ENCODE measurements at regions not wholly inside any gene's neighbourhood (a gene's known extent, or its start where the extent isn't known, plus 50 kb on each side); places are given as distances from the start of the nearest gene placed in this dataset.

GRCh38 chr1:226461087-226461486 is 53.2 kb upstream of the PARP1 start:
- TF ChIP-seq FOXM1 (IDR thresholded peaks at IDR 0.05; ENCODE audit: borderline replicate concordance, low read depth) = no peak
- no peak for TF ChIP-seq EP300 (IDR thresholded peaks at IDR 0.05; ENCODE audit: borderline replicate concordance)
- no peak for TF ChIP-seq CREB1 (IDR thresholded peaks at IDR 0.05; ENCODE audit: low read depth)
- no peak for TF ChIP-seq MAX (IDR thresholded peaks at IDR 0.05)
- no peak for TF ChIP-seq TCF12 (IDR thresholded peaks at IDR 0.05; ENCODE audit: low read depth)
- TF ChIP-seq, protein P1, sequence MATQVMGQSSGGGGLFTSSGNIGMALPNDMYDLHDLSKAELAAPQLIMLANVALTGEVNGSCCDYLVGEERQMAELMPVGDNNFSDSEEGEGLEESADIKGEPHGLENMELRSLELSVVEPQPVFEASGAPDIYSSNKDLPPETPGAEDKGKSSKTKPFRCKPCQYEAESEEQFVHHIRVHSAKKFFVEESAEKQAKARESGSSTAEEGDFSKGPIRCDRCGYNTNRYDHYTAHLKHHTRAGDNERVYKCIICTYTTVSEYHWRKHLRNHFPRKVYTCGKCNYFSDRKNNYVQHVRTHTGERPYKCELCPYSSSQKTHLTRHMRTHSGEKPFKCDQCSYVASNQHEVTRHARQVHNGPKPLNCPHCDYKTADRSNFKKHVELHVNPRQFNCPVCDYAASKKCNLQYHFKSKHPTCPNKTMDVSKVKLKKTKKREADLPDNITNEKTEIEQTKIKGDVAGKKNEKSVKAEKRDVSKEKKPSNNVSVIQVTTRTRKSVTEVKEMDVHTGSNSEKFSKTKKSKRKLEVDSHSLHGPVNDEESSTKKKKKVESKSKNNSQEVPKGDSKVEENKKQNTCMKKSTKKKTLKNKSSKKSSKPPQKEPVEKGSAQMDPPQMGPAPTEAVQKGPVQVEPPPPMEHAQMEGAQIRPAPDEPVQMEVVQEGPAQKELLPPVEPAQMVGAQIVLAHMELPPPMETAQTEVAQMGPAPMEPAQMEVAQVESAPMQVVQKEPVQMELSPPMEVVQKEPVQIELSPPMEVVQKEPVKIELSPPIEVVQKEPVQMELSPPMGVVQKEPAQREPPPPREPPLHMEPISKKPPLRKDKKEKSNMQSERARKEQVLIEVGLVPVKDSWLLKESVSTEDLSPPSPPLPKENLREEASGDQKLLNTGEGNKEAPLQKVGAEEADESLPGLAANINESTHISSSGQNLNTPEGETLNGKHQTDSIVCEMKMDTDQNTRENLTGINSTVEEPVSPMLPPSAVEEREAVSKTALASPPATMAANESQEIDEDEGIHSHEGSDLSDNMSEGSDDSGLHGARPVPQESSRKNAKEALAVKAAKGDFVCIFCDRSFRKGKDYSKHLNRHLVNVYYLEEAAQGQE (IDR thresholded peaks at IDR 0.05; ENCODE audit: low read depth) = no peak
- no peak for TF ChIP-seq ZBTB7A (IDR thresholded peaks at IDR 0.05; ENCODE audit: low read depth)
- TF ChIP-seq TAF1 (IDR thresholded peaks at IDR 0.05; ENCODE audit: low read depth) = no peak
- TF ChIP-seq CEBPB (IDR thresholded peaks at IDR 0.05) = no peak
- no peak for TF ChIP-seq YY1 (IDR thresholded peaks at IDR 0.05; ENCODE audit: low read depth)
- no peak for TF ChIP-seq EGR1 (IDR thresholded peaks at IDR 0.05)

DNA sequence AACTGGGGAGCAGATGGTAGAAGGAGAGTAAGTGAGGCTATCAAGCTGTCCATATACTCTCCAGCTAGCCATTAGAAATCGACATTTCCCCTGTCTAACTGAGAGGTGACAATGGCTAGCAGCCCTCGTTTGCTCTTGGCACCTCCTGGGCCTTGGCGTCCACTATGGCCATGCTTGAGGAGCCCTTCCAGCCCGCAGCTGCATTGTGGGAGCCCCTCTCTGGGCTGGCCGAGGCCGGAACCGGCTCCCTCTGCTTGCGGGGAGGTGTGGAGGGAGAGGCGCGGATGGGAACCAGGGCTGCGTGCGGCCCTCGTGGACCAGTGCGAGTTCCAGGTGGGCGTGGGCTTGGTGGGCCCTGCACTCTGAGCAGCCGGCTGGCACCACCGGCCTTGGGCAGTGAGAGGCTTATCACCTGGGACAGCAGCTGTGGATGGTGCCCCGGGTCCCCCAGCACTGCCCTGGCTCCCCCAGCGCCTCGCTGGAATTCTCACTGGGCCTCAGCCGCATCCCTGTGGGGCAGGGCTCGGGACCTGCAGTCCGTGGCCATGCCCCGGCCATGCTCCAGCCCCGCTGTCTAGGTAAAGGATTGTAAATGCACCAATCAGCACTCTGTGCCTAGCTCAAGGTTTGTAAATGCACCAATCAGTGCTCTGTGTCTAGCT is 56.2 kb upstream of the PARP1 start:
- TF ChIP-seq RAD21 (IDR thresholded peaks at IDR 0.05; ENCODE audit: low read depth) (no peak), ZBTB7A (IDR thresholded peaks at IDR 0.05; ENCODE audit: low read depth) (no peak), EP300 (IDR thresholded peaks at IDR 0.05; ENCODE audit: borderline replicate concordance) (no peak), NFIC (IDR thresholded peaks at IDR 0.05) (no peak), CEBPB (IDR thresholded peaks at IDR 0.05) (no peak), YY1 (IDR thresholded peaks at IDR 0.05; ENCODE audit: low read depth) (no peak), TEAD4 (IDR thresholded peaks at IDR 0.05) (no peak), TAF1 (IDR thresholded peaks at IDR 0.05; ENCODE audit: low read depth) (no peak)

- no peak for TF ChIP-seq TAF1 (IDR thresholded peaks at IDR 0.05; ENCODE audit: low read depth)
- TF ChIP-seq EGR1 (IDR thresholded peaks at IDR 0.05) = no peak
- TF ChIP-seq FOXM1 (IDR thresholded peaks at IDR 0.05; ENCODE audit: borderline replicate concordance, low read depth) = no peak
- TF ChIP-seq MAX (IDR thresholded peaks at IDR 0.05) = no peak
- no peak for TF ChIP-seq TEAD4 (IDR thresholded peaks at IDR 0.05)
- TF ChIP-seq NFIC (IDR thresholded peaks at IDR 0.05) = no peak
- no peak for TF ChIP-seq EP300 (IDR thresholded peaks at IDR 0.05; ENCODE audit: borderline replicate concordance)
- no peak for TF ChIP-seq CREB1 (IDR thresholded peaks at IDR 0.05; ENCODE audit: low read depth)
- TF ChIP-seq ZBTB7A (IDR thresholded peaks at IDR 0.05; ENCODE audit: low read depth) = no peak
- TF ChIP-seq TCF12 (IDR thresholded peaks at IDR 0.05; ENCODE audit: low read depth) = no peak
- TF ChIP-seq, protein P1 (IDR thresholded peaks at IDR 0.05; ENCODE audit: low read depth) = no peak
- no peak for TF ChIP-seq YY1 (IDR thresholded peaks at IDR 0.05; ENCODE audit: low read depth)
- TF ChIP-seq, protein P2, sequence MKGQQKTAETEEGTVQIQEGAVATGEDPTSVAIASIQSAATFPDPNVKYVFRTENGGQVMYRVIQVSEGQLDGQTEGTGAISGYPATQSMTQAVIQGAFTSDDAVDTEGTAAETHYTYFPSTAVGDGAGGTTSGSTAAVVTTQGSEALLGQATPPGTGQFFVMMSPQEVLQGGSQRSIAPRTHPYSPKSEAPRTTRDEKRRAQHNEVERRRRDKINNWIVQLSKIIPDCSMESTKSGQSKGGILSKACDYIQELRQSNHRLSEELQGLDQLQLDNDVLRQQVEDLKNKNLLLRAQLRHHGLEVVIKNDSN (IDR thresholded peaks at IDR 0.05) = no peak
- TF ChIP-seq CEBPB (IDR thresholded peaks at IDR 0.05) = no peak
- no peak for TF ChIP-seq RAD21 (IDR thresholded peaks at IDR 0.05; ENCODE audit: low read depth)
Observed at GRCh38 chr1:226466296-226466695, 58.4 kb upstream of the PARP1 start.

GRCh38 chr1:226467443-226467842 is 59.5 kb upstream of the PARP1 start:
- TF ChIP-seq NFIC (IDR thresholded peaks at IDR 0.05) = no peak
- TF ChIP-seq, protein P1 (IDR thresholded peaks at IDR 0.05; ENCODE audit: low read depth) = no peak

All from Ishikawa (cell line).